Fibroblast of villous mesenchyme (primary cell): ENCODE measurements at regions not wholly inside any gene's neighbourhood (a gene's known extent, or its start where the extent isn't known, plus 50 kb on each side); places are given as distances from the start of the nearest gene placed in this dataset.

Source experiments
- DNase-seq: peaks from one replicate; pipeline ENCODE4 v3.0.0-alpha.2; 2010; ENCODE audit warnings: low read depth
- H3K4me3 ChIP-seq: 2 replicates; pipeline ENCODE4 v1.5.1; 2011; ENCODE audit warnings: low read depth, mild to moderate bottlenecking, low read length
- TF ChIP-seq, protein P1 (sequence below): IDR thresholded peaks from 2 replicates; pipeline ENCODE4 v1.5.1; 2012; ENCODE audit warnings: low read depth, mild to moderate bottlenecking, low read length; ENCODE audit not compliant: insufficient read depth

DNA sequence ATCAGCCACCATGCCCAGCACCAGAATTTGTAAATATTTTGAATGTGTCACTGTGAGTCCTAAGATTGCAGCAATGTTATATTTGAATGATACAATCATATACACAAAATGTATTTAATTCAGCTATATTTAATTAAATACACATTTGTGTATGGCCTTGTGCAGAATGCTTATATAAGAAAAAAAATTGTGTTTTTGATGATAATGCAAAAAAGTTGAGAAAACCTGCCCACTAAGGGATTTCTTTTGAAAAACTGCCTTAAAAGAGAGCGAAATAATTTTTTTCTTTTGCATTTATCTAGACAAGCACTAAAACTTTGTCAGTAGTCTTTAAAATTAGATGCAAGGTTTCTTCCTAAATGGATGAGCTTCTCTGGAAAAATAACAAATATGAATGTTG, 68.1 kb upstream of the OTUD4 start:
- TF ChIP-seq, protein P1, sequence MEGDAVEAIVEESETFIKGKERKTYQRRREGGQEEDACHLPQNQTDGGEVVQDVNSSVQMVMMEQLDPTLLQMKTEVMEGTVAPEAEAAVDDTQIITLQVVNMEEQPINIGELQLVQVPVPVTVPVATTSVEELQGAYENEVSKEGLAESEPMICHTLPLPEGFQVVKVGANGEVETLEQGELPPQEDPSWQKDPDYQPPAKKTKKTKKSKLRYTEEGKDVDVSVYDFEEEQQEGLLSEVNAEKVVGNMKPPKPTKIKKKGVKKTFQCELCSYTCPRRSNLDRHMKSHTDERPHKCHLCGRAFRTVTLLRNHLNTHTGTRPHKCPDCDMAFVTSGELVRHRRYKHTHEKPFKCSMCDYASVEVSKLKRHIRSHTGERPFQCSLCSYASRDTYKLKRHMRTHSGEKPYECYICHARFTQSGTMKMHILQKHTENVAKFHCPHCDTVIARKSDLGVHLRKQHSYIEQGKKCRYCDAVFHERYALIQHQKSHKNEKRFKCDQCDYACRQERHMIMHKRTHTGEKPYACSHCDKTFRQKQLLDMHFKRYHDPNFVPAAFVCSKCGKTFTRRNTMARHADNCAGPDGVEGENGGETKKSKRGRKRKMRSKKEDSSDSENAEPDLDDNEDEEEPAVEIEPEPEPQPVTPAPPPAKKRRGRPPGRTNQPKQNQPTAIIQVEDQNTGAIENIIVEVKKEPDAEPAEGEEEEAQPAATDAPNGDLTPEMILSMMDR = no peak
- no peak for DNase-seq
- H3K4me3 ChIP-seq = no peak overlapping the region

DNA sequence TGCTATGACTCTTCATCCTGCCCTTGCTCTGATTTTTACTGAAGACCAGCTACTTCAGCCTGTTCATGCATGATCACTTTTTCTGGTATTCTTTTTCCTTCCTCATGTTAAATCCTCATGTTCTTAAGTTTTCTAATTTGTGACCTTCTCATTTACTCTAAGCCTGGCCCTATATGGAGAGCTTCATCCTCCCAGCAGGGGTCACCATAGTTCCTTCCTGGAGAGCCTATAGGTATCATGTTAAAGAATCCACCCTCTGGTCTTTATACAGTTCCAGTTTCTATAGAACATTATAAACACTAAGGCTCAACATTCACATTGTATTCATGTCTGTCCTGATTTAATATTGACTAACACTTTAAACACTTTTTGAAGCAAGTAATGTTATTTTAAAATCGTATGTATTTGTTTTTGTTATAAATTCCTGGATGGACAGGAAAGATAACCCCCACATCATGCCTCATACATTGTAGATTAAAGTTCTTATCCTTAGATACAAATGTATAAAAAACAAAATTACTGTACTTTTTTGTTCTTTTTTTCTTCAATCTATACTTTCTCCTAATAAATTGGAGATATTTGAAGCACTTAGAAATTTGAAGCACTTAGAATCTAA, 53.8 kb upstream of the OTUD4 start:
- DNase-seq = peak; percentile 72
- TF ChIP-seq, protein P1 = peak; percentile 91
- H3K4me3 ChIP-seq = no peak overlapping the region

DNA sequence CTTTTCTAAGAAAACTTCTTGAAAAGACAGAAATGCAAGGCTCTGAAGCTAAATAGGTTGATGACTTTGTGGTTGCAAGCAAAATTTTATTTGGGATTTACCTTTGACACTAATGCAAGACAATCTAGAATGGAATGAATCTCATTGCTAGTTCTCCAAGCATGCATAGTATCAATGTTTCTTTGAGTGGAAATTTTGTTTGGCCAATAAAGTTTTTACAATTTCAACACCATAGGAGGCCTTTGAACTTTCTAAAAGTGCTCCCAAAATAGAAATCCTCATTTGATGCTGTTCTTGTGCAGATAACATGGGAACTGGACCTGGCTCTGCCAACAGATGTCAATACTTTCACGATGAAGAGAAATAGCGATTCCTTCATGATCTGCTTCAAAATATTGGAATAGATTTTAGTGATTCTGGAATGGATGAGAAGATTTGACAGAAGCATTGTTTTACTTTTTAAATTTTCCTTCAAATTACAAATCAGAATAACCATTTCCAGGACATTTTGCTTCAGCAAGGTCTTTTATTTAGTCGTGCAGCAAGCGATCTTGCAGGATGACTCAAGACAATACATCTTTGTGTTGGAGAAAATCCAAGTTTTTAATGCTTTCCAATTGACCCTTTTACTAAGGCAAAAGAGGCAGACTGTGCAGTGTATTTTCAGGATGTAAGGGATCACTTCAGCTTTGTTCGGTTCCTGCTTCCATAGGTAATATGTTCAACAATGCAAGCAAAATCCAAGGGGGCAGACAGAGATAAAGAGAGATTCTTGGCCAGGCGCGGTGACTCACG, 51.7 kb upstream of the OTUD4 start:
- TF ChIP-seq, protein P1 = no peak
- no peak overlapping the region for H3K4me3 ChIP-seq
- peak; percentile 30 for DNase-seq

DNA sequence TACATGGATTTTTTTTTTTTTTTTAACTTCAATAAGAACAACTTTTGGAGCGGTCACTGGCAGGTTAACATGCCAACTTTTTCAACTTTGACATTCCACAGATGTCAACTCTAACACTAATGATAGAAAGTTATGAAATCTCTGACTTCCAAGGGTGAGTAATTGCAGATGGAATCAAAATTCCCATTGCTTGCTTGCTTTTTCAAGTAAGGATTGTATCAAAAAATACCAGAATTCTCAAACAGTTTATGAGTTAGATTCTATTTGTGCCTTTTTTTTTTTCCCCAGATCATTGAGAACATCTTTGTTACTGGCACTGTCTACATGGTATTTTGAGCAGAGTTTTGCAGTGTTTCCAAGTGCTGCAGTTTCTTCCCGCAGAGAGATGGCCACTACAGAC, 50.3 kb upstream of the OTUD4 start:
- H3K4me3 ChIP-seq = no peak overlapping the region
- TF ChIP-seq, protein P1 = no peak
- DNase-seq = peak; percentile 53
